ENCODE measurements at regions not wholly inside any gene's neighbourhood (a gene's known extent, or its start where the extent isn't known, plus 50 kb on each side); places are given as distances from the start of the nearest gene placed in this dataset.
"Not testable (repeated sequence)": the region's sequence is repeated elsewhere in the genome, so short reads cannot be mapped to it uniquely, and the experiment has no call there.

GRCh38 chr10:78326372-78326771, 292.7 kb downstream of the RPS24 start:
- ATAC-seq, result no peak

DNA sequence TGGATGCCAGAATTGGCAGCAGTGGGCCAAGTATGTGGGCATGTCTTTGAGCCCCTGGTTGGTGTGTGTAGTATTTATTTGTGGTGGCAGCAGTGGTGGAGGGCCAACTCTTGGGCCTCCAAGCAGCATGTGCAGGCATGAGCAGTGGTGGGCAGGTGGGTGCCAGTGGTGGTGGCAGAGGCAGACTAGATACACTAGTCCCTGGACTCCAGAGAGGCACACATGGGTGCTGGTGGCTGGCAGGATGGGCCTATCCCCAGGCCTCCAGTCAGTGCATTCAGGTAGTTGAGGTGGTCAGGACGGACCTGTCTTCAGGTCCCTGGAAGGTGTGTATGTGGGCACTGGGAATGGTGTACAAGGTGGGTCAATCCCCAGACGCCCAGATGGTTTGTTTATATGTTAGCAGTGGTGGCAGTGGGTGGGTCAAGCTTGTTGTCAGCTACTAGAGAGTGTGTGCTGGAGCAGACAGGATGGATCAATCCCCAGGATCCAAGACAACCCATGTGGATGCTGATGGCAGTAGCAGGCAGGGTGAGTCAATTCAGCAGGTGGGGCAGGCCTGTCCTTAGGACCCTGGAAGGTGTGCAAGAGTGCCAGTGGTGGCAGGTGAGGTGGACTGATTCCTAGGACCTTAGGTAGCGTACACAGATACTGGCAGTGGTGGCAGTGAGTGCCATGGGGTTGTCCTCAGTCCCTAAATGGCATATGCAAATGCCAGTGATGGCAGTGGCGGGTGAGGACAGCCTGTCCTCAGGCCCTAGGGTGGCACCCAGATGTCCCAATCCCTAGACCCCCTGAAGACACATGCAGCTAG, 294.3 kb downstream of the RPS24 start:
- no peak for ATAC-seq

GRCh38 chr10:78328592-78329404, 295.1 kb downstream of the RPS24 start:
- no peak for ATAC-seq

DNA sequence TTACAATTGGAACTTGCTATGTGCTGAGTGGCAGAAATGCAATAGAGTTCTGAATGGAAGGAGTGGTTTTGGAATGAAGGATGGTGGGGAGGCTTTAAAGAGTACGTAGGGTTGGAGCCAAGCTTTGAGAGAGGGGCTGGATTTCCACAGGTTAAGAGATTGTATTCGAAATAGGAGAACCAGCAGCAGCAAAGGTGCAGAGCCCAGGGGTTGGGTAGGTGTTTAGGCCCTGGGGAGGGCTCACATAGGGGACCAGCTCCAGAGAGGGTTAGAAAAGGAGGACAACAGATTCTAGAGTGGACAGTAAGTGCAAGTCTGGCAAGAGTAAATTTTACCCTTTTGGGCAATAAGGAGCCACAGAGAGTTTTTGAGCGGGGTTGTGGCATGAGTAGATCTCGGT, 297.2 kb downstream of the RPS24 start:
- no peak for ATAC-seq

GRCh38 chr10:78331391-78331922, 297.8 kb downstream of the RPS24 start:
- ATAC-seq, result no peak

DNA sequence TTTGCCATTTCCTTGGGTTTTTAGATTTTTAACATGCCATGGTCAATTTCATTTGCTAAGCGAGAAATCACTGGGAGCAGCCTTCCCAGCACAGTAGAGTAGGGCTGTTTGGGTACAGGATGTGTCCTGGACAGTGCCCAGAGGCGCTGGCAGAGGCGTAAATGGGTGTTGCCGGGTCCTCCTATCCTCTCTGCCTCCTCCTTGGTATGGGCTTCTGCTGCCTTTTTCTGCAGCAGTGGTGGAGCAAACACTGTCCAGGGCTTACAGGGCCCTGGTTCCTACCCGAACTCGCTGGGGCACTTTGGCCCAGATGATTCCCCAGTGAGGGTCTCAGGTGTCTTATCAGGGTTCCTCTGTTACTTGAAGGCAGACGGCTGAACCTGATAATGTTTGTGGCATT, 298.3 kb downstream of the RPS24 start:
- ATAC-seq, result no peak

DNA sequence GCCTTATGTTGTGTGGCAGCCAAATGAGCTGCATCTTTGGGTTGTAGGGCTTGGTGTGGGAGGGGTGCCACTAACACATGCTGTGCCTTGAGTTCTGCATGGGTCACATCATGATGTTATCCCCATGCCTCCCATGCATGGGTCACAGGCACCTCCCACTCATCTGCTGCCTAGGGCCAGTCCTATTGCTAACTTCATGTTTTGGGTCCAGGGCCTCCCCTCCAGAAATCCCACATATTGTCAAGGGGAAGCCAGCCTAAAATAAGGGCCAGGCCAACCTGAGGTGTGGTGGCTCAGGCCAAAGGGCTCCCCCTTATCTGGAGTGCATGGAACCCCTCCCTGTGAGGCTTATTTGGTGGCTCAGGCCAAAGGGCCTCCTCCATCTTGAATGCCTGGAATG, 299.0 kb downstream of the RPS24 start:
- ATAC-seq, result no peak

DNA sequence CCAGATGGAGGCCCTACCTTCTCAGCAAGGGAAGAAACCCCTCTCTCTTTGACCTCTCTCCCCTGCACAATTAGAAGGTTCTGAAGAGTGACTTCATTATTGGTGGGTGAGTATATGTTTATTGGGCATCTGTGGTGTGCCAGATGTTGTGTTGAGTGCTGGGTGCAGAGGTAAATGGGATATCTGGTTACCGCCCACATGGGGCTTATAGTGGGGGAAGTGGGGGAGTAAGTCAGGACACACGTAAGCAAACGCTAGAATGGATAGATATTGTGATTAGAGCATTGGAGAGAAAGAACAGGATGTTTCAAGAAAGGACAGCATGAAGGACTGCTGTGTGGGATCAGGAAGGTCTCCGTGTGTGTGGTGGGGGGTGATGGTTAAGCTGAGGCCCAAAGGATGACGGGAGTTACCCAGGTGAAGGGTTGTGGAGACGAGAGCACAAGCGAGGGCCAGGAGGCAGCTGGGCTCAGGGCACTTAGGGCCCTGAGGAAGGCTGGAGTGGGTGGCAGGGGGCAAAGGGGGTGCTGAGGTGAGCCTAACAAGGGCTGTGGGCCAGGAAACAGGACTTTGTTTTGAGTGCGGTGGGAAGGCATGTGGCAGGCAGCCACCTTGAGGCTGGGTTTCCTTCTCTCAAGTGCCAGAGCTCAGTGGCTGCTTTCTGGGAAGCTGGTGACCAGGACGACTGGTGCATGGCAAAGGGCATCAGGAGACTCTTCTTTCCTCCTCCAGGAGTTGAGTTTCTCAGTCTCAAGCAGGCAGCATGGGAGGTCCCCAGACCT, 299.9 kb downstream of the RPS24 start:
- ATAC-seq, result no peak

DNA sequence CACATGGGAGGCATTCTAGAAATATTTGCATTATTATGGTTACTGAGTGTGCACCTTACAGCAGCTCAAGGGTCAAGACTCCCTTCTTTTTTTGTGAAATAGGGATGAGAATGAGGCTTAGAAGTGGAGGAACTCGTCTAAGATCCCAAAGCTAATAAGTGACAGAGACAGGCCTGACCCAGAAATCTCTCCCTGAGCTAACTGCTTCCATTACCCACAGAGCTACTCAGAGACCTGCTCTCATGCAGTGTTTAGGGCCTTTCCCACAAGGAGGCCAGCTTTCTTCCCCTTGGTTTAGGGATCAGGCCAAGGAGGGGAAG, 301.7 kb downstream of the RPS24 start:
- no peak for ATAC-seq

GRCh38 chr10:78335691-78336401, 302.2 kb downstream of the RPS24 start:
- no peak for ATAC-seq

DNA sequence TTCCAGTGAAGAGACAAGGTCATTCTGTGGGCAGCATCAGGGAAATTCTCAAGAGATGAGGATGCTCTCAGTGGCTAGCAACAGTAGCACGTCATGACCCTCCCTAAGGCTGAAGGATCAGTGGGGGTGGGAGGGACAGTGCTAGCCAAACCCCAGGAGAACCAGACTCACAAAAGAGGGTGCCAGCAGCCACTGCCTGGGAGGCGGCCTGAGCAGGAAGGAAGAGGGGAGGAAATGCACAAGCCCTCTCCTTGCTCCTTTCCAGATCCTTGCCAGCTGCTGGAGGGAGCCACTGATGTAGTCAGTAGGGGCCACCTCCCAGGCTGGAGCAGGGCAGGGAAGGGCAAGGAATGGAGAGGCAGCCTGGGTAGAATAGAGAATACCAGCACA, 302.7 kb downstream of the RPS24 start:
- ATAC-seq, result no peak

GRCh38 chr10:78337016-78337415, 303.4 kb downstream of the RPS24 start:
- no peak for ATAC-seq

GRCh38 chr10:78337646-78338391, 304.2 kb downstream of the RPS24 start:
- ATAC-seq, result no peak

- ATAC-seq, result no peak
Observed at GRCh38 chr10:78338717-78339116, 305.1 kb downstream of the RPS24 start.

DNA sequence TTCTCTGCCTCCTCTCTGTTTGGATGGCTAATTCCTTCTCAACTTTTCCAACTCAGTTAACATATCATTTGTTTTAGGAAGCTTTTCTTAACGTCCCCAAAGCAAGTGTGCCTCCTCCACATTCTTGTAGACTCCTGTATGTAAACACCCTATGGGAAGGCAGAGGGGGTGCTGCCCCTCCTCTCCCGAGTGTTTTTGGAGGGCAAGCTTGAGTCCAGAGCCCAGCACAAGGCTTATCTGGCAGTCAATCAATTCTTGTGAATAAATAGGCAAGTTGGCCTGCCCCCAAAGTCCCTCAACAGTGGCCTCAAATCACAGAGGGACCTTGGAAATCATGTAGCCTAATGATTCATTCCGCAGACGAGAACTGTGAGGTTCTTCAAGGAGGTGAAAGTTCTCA, 305.6 kb downstream of the RPS24 start:
- ATAC-seq, result no peak

DNA sequence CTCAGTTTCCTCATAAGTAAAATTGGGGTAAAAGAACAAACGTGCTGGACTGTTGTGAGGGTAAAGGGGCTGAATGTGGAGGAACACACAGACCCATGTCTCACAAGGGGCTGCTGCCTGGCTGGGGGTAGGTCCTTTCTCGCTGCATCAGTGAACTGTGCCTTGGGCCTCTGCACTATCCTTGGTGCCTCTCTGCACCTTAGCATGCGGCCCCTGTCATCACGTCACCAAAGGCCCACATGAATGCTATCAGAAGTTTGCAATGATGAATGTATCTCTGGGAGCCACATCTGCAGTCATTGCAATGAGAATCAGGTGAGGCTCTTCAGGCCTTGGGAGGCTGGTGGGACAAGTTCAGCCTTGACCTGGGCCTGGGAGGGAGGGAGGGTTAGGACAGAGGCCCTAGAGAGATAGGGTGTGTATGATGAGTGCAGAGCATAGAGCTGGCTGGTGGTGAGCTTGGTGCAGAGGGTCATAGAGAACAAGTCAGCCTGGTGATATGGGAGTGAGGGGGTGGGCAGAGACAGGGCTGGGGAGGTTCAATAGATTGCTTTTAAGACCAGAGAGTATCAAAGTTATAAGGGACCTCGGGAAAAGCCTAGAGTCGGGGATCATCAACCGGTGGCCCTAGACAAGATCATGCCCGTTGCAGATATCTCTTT, 308.4 kb downstream of the RPS24 start:
- ATAC-seq, result no peak

DNA sequence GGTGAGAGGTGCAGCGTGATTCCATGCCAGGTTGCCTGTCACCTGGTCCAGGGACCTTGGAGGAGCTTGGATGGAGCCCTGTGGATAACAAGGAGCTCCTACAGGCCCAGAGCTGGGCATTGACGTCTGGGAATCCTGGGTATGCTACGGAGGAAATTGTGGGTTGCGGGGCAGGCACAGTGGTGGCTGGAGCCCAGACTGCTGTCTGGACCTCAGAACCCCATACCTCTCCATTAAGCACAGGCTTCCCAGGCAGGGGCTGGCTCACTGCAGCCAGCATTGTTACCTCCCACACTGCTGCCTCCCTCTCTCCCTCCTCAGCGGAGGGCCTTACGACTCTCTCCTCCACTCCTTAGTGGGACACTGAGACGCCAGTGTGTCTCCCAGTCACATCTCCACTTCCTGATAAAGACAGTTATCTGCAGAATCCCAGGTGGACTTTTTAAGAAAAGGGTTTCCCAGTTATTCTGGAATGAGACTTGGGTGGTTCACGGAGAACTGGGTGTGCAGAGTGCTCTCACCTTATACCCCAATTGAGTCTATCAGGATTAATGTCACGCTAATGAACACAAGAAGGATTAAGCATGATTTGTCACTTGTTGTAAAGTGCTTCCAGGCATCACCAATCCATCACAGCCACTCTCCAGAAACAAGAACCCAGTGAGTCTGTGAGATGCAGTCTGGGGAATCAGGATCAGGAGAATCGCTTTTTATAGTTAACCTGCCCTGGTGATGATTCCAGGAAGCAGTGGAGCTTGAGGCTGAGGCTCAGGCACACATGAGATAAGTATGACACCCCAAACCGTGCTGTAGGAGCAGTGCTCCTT, 309.4 kb downstream of the RPS24 start:
- no peak for ATAC-seq

- ATAC-seq, result not testable (repeated sequence)
Observed at GRCh38 chr10:78344257-78344656, 310.6 kb downstream of the RPS24 start.

DNA sequence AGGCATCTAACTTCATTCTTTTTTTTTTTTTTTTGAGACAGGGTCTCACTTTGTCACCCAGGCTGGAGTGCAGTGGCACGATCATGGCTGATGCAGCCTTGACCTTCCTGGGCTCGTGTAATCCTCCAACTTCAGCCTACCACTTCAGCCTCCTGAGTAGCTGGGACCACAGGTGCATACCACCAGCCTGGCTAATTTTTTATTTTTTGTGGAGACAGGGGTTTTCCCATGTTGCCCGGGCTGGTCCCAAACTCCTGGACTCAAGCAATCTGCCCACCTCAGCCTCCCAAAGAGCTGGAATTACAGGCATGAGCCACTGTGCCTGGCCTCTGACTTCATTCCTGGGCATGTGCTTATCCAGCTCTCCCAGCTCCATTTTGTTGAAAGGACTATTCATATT, 311.9 kb downstream of the RPS24 start:
- not testable (repeated sequence) for ATAC-seq

DNA sequence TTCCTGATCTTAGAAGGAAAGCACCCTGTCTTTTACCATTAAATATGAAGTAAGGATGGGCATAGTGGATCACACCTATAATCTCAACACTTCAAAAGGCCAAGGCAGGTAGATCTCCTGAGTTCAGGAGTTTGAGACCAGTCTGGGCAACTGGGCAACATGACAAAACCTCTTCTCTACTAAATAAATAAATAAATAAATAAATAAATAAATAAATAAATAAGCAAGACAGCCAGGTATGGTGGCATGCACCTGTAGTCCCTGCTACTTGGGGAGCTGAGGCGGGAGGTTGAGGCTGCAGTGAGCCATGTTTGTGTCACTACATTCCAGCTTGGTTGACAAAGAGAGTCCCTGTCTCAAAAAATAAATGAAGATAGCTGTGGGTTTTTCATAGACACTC, 313.1 kb downstream of the RPS24 start:
- no peak for ATAC-seq
